Central memory CD8-positive, alpha-beta T cell (primary cell): ENCODE measurements at regions not wholly inside any gene's neighbourhood (a gene's known extent, or its start where the extent isn't known, plus 50 kb on each side); places are given as distances from the start of the nearest gene placed in this dataset.

Experiments used
- ATAC-seq: fragments of 150-1000 bp; cut with Tn5 transposase; replicated peaks from 2 replicates; pipeline ENCODE4 v1.10.0; 2022; ENCODE audit warnings: mild to moderate bottlenecking, moderate FRiP score, moderate number of reproducible peaks; ENCODE audit not compliant: poor library complexity, severe bottlenecking; ENCODE audit errors: extremely low read depth
- DNase-seq, 2 donors: peaks; one replicate each; pipeline ENCODE4 v3.0.0; 2021; ENCODE audit warnings: low spot score in 2 of 2
- H3K27ac Mint-ChIP-seq: one replicate; pipeline ENCODE4 v1.8.0; 2022; ENCODE audit warnings: low read depth, mild to moderate bottlenecking, moderate library complexity, mixed read lengths
- H3K27me3 Mint-ChIP-seq: one replicate; pipeline ENCODE4 v1.8.0; 2022; ENCODE audit warnings: mixed read lengths
- H3K36me3 Mint-ChIP-seq: one replicate; pipeline ENCODE4 v1.8.0; 2022; ENCODE audit warnings: mild to moderate bottlenecking, moderate library complexity, mixed read lengths; ENCODE audit not compliant: insufficient read depth
- H3K4me1 Mint-ChIP-seq: one replicate; pipeline ENCODE4 v1.8.0; 2022; ENCODE audit warnings: mixed read lengths
- H3K4me3 Mint-ChIP-seq: one replicate; pipeline ENCODE4 v1.8.0; 2022; ENCODE audit warnings: mild to moderate bottlenecking, moderate library complexity, mixed read lengths
- H3K9me3 Mint-ChIP-seq: one replicate; pipeline ENCODE4 v1.8.0; 2022; ENCODE audit warnings: mixed read lengths

GRCh38 chr4:80145739-80146138, 51.6 kb upstream of the PRDM8 start:
- Mint-ChIP-seq H3K27me3 (no peaks in the 10 kb centered on the region), H3K27ac (no peak overlapping the region), H3K36me3 (no peaks in the 10 kb centered on the region), H3K9me3 (no peaks in the 10 kb centered on the region), H3K4me1 (no peaks in the 10 kb centered on the region), H3K4me3 (no peak overlapping the region)
- DNase-seq = no peak
- ATAC-seq = no peak

- Mint-ChIP-seq H3K27ac (no peak overlapping the region), H3K4me3 (no peak overlapping the region), H3K27me3 (no peaks in the 10 kb centered on the region), H3K9me3 (no peaks in the 10 kb centered on the region), H3K4me1 (peaks cover 2% of the 10 kb centered on the region), H3K36me3 (no peaks in the 10 kb centered on the region)
- DNase-seq (no peak), ATAC-seq (no peak)
Measured at GRCh38 chr4:80144676-80145470, 52.4 kb upstream of the PRDM8 start.

GRCh38 chr4:80143307-80143679, 54.0 kb upstream of the PRDM8 start:
- DNase-seq (no peak), ATAC-seq (no peak)
- no peak overlapping the region for H3K4me3 Mint-ChIP-seq

GRCh38 chr4:80142394-80143306, 54.7 kb upstream of the PRDM8 start:
- no peak overlapping the region for H3K4me3 Mint-ChIP-seq
- ATAC-seq (no peak), DNase-seq (no peak)
- H3K27me3 Mint-ChIP-seq = no peaks in the 10 kb centered on the region
- peaks cover 17% of the 10 kb centered on the region for H3K4me1 Mint-ChIP-seq
- no peak overlapping the region for H3K27ac Mint-ChIP-seq
- H3K36me3 Mint-ChIP-seq = no peaks in the 10 kb centered on the region
- H3K9me3 Mint-ChIP-seq = no peaks in the 10 kb centered on the region

More at GRCh38 chr4:80143307-80143679, 54.0 kb upstream of the PRDM8 start:
- H3K4me1 Mint-ChIP-seq = peaks cover 17% of the 10 kb centered on the region
- no peaks in the 10 kb centered on the region for H3K27me3 Mint-ChIP-seq
- no peak overlapping the region for H3K27ac Mint-ChIP-seq
- H3K36me3 Mint-ChIP-seq = no peaks in the 10 kb centered on the region
- no peaks in the 10 kb centered on the region for H3K9me3 Mint-ChIP-seq

- H3K36me3 Mint-ChIP-seq = no peaks in the 10 kb centered on the region
- ATAC-seq = no peak
- no peaks in the 10 kb centered on the region for H3K9me3 Mint-ChIP-seq
- no peak overlapping the region for H3K4me3 Mint-ChIP-seq
- no peaks in the 10 kb centered on the region for H3K27me3 Mint-ChIP-seq
- H3K27ac Mint-ChIP-seq = no peak overlapping the region
- H3K4me1 Mint-ChIP-seq = peaks cover 17% of the 10 kb centered on the region
- no peak for DNase-seq
Measured at GRCh38 chr4:80141543-80141942, 55.8 kb upstream of the PRDM8 start.

- ATAC-seq (no peak), DNase-seq (no peak)
- no peaks in the 10 kb centered on the region for H3K27me3 Mint-ChIP-seq
- H3K36me3 Mint-ChIP-seq = no peaks in the 10 kb centered on the region
- no peak overlapping the region for H3K4me3 Mint-ChIP-seq
- no peaks in the 10 kb centered on the region for H3K9me3 Mint-ChIP-seq
- H3K27ac Mint-ChIP-seq = peak overlapping the region; percentile 17
- H3K4me1 Mint-ChIP-seq = peaks cover 17% of the 10 kb centered on the region
Measured at GRCh38 chr4:80140194-80140593, 57.1 kb upstream of the PRDM8 start.

GRCh38 chr4:80139671-80140070, 57.6 kb upstream of the PRDM8 start:
- Mint-ChIP-seq H3K36me3 (no peaks in the 10 kb centered on the region), H3K9me3 (no peaks in the 10 kb centered on the region), H3K4me3 (no peak overlapping the region), H3K27me3 (no peaks in the 10 kb centered on the region), H3K27ac (peak overlapping the region; percentile 17), H3K4me1 (peaks cover 17% of the 10 kb centered on the region)
- no peak for DNase-seq
- peak; percentile 42 for ATAC-seq

- Mint-ChIP-seq H3K4me3 (no peak overlapping the region), H3K27ac (peak overlapping the region; percentile 17), H3K9me3 (no peaks in the 10 kb centered on the region), H3K36me3 (no peaks in the 10 kb centered on the region), H3K4me1 (peaks cover 17% of the 10 kb centered on the region), H3K27me3 (no peaks in the 10 kb centered on the region)
- peak in 1 of 2 donors; percentile 37 for DNase-seq
- ATAC-seq = peak; percentile 90
Measured at GRCh38 chr4:80138551-80139538, 58.5 kb upstream of the PRDM8 start.

GRCh38 chr4:80137631-80138030, 59.7 kb upstream of the PRDM8 start:
- DNase-seq = no peak
- H3K27ac Mint-ChIP-seq = no peak overlapping the region
- no peak for ATAC-seq
- peaks cover 17% of the 10 kb centered on the region for H3K4me1 Mint-ChIP-seq
- no peak overlapping the region for H3K4me3 Mint-ChIP-seq
- no peaks in the 10 kb centered on the region for H3K36me3 Mint-ChIP-seq
- H3K9me3 Mint-ChIP-seq = no peaks in the 10 kb centered on the region
- H3K27me3 Mint-ChIP-seq = no peaks in the 10 kb centered on the region

GRCh38 chr4:80136270-80136669, 61.0 kb upstream of the PRDM8 start:
- H3K27ac Mint-ChIP-seq = no peak overlapping the region
- H3K27me3 Mint-ChIP-seq = no peaks in the 10 kb centered on the region
- no peak overlapping the region for H3K4me3 Mint-ChIP-seq
- H3K4me1 Mint-ChIP-seq = peaks cover 17% of the 10 kb centered on the region
- no peak for DNase-seq
- no peak for ATAC-seq
- H3K36me3 Mint-ChIP-seq = no peaks in the 10 kb centered on the region
- no peaks in the 10 kb centered on the region for H3K9me3 Mint-ChIP-seq

- H3K36me3 Mint-ChIP-seq = no peaks in the 10 kb centered on the region
- DNase-seq (no peak), ATAC-seq (no peak)
- H3K9me3 Mint-ChIP-seq = no peaks in the 10 kb centered on the region
- H3K4me3 Mint-ChIP-seq = no peak overlapping the region
- peaks cover 17% of the 10 kb centered on the region for H3K4me1 Mint-ChIP-seq
- H3K27ac Mint-ChIP-seq = no peak overlapping the region
- no peaks in the 10 kb centered on the region for H3K27me3 Mint-ChIP-seq
Measured at GRCh38 chr4:80135702-80136058, 61.6 kb upstream of the PRDM8 start.
